Right lobe of liver (tissue), 6 donors: ENCODE measurements at regions not wholly inside any gene's neighbourhood (a gene's known extent, or its start where the extent isn't known, plus 50 kb on each side); places are given as distances from the start of the nearest gene placed in this dataset.

Experiments
- ATAC-seq, 4 donors: fragments of 200-7000 bp; cut with Tn5 transposase; one replicate each; pipeline ENCODE4 v1.9.1; 2020; ENCODE audit warnings: mild to moderate bottlenecking in 4 of 4, moderate library complexity in 4 of 4
- DNase-seq, 3 donors: peaks; one replicate each; pipeline ENCODE4 v3.0.0-alpha.2; 2020
- H3K27ac ChIP-seq, 3 donors: fragments of 200-600 bp; one replicate each; pipeline ENCODE4 v1.8.0; 2022
- H3K27me3 ChIP-seq, 2 donors: fragments of 200-600 bp; one replicate each; pipeline ENCODE4 v1.8.0; 2022
- H3K36me3 ChIP-seq, 4 donors: fragments of 200-600 bp; sonication (generic) in 1 of 4; one replicate each; pipeline versions ENCODE4 v1.5.1 to v1.8.0; 2017 to 2022; ENCODE audit warnings: control low read depth in 1 of 4
- H3K4me1 ChIP-seq, 4 donors: fragments of 200-600 bp; sonication (generic) in 1 of 4; one replicate each; pipeline versions ENCODE4 v1.5.1 to v1.8.0; 2017 to 2022; ENCODE audit warnings: control low read depth in 1 of 4
- H3K4me3 ChIP-seq, 3 donors: fragments of 200-600 bp; one replicate each; pipeline ENCODE4 v1.8.0; 2022
- H3K9me3 ChIP-seq, 4 donors: fragments of 200-600 bp; sonication (generic) in 1 of 4; one replicate each; pipeline versions ENCODE4 v1.5.1 to v1.8.0; 2017 to 2022; ENCODE audit warnings: control low read depth in 1 of 4
- POLR2A ChIP-seq: fragments of 450-650 bp; IDR thresholded peaks from one replicate; pipeline ENCODE4 v1.6.1; 2017; ENCODE audit warnings: antibody characterized with exemption, mild to moderate bottlenecking
- WGBS: methylation state at CpG from one replicate; pipeline ENCODE4 v1.1.6; 2018; ENCODE audit warnings: low coverage, low lambda C conversion rate; ENCODE audit not compliant: insufficient coverage; ENCODE audit errors: missing lambda C conversion rate; 5-methylcytosine and 5-hydroxymethylcytosine counted together
- intact Hi-C, 2 donors: fragments of 100-400 bp; cut with DNase I; formaldehyde crosslinking; loops; one replicate each; pipeline versions ENCODE4 v1.11.2 to v1.14.1; 2022
- TF ChIP-seq, protein P1 (sequence below), 4 donors: fragments of 200-600 bp in 3 of 4; fragments of 450-650 bp in 1 of 4; IDR thresholded peaks; one replicate each; pipeline versions ENCODE4 v1.5.1 to v1.8.0; 2016 to 2022; ENCODE audit warnings: antibody characterized with exemption in 4 of 4, mild to moderate bottlenecking in 2 of 4
- donor health status: DM: no; HTN: yes; CAD: no.
- donor health status: DM: no; HTN: no; CAD: no.
- donor health status: DM: no; HTN: no; CAD: no.
- donor health status: DM: no; HTN: yes; CAD: no.
- donor health status: DM: no; HTN: yes; CAD: no.

DNA sequence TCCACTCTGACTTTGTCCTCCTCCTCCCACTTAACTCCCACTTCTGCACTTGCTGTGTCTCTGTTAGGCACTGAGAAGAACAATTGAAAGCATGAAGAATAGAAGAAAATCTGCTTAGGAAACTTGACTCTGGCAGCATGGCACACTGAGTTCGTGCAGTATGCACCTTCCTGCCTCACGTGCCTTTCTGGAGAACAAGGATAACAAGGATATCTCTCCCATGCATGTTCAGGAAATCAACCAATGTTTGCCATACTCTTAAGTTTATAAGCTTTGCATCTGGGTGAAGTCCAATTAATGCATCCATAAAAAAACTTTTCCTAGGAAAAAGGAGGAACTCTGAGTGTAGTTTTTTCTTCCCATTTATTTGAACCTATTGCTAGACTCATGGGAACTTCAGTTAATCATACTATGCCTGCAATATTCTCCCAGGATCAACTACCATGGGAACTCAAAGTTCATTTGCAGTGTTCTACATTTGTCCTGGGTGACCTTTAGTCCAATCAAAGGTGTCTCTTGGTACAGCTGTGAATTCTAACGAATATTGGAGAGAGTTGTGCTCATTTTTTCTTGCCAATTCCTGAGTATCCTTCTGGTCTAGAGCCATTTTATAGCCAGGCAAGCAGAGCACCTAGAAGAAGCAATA, 227.0 kb downstream of the ENC1 start:
- Histone ChIP-seq H3K27me3 (no peaks in the 10 kb centered on the region), H3K27ac (no peak overlapping the region), H3K36me3 (no peaks in the 10 kb centered on the region), H3K4me1 (peaks cover 0 to 15% (median 3%) of the 10 kb centered on the region in 4 donors), H3K4me3 (no peak overlapping the region), H3K9me3 (no peaks in the 10 kb centered on the region)
- intact Hi-C loops: loop anchor here in 1 of 2 donors (10.0 kb wide), 1 partner anchor 231 kb away; the partner anchor contains the start of gene ENC1
- peak; percentile 69 to 93 (median 78) for ATAC-seq
- no peak for TF ChIP-seq POLR2A
- TF ChIP-seq, protein P1, sequence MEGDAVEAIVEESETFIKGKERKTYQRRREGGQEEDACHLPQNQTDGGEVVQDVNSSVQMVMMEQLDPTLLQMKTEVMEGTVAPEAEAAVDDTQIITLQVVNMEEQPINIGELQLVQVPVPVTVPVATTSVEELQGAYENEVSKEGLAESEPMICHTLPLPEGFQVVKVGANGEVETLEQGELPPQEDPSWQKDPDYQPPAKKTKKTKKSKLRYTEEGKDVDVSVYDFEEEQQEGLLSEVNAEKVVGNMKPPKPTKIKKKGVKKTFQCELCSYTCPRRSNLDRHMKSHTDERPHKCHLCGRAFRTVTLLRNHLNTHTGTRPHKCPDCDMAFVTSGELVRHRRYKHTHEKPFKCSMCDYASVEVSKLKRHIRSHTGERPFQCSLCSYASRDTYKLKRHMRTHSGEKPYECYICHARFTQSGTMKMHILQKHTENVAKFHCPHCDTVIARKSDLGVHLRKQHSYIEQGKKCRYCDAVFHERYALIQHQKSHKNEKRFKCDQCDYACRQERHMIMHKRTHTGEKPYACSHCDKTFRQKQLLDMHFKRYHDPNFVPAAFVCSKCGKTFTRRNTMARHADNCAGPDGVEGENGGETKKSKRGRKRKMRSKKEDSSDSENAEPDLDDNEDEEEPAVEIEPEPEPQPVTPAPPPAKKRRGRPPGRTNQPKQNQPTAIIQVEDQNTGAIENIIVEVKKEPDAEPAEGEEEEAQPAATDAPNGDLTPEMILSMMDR (IDR thresholded peaks at IDR 0.05): no peak
- no peak for DNase-seq
- 36% methylated on average over 3 of the region's 3 CpGs for WGBS

DNA sequence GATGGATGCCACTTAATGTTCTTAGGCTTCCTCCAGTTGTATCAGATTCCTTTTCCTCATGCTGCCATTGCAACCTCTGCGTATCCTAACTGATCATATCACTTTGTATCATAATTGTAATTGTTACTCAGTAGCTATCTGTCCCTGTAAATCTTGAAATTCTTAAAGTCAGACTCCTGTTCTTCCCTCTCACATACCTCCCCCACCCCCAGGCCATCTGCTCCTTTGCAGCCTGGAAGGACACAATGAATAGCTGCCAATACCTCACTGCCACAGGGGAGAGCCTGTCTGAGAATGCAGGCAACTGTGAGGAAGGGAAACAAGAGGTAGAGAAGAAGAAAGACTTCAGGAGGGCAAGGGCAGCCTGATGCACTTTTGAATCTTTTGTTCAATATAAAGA, 228.5 kb downstream of the ENC1 start:
- Histone ChIP-seq H3K9me3 (no peaks in the 10 kb centered on the region), H3K36me3 (no peaks in the 10 kb centered on the region), H3K27me3 (no peaks in the 10 kb centered on the region), H3K4me1 (peaks cover 0 to 15% (median 4%) of the 10 kb centered on the region in 4 donors), H3K4me3 (no peak overlapping the region), H3K27ac (no peak overlapping the region)
- DNase-seq: no peak
- 44% methylated on average over 1 of the region's 1 CpG for WGBS
- intact Hi-C loops: loop anchor here in 1 of 2 donors (10.0 kb wide), 1 partner anchor 233 kb away; the partner anchor contains the start of gene ENC1
- TF ChIP-seq, protein P1 (IDR thresholded peaks at IDR 0.05): no peak
- no peak for TF ChIP-seq POLR2A
- ATAC-seq: no peak

DNA sequence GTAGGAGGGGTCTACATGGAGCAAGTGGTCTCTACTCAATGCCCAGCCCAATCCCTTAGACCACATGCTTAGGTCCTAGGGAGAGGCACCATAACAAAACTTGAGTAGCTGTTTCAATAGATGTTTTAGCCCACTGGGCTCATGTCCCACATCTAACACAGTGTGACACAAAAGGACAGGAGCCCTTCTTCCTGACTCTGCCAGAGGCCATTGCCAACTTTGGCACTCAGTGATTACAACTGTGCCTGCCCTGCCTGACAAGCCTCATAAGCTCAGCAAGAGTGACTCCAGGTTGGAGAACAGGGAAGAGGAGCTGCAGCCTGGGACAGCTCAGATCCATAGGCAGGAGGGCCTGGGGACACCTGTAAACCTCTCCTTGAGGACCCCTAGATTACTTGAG, 230.8 kb downstream of the ENC1 start:
- DNase-seq: no peak
- Histone ChIP-seq H3K4me1 (peaks cover 0 to 15% (median 4%) of the 10 kb centered on the region in 4 donors), H3K4me3 (no peak overlapping the region), H3K27ac (no peak overlapping the region), H3K27me3 (no peaks in the 10 kb centered on the region), H3K36me3 (no peaks in the 10 kb centered on the region), H3K9me3 (no peaks in the 10 kb centered on the region)
- no peak for ATAC-seq
- intact Hi-C loops: loop anchor here in 1 of 2 donors (10.0 kb wide), 1 partner anchor 235 kb away; the partner anchor contains the start of gene ENC1
- TF ChIP-seq, protein P1 (IDR thresholded peaks at IDR 0.05): no peak
- TF ChIP-seq POLR2A: no peak

DNA sequence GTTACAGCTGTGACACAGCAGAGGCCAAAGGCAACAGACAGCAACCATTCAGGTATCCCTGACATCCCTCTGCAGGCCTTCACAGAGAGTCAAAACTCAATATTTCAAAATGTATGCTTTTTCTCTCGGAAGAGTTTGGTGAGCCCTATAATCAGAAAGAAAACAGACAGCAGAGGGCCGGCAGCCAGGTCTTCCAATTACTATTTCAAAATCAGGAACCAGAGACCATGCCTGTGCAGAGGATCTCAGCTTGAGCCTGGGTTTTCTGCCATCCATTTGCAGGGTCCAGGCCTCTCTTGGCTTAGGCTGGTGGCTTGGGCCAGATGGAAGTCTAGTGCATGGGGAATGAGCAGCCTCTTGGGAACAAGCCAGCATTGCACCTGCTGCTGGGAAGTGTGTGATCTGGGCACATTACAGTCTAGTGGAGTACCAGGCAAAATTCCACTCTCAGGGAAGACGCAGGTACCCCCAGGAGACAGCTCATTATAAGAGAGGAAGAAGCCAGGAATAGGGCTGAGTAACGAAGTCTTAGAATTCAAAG, 231.3 kb downstream of the ENC1 start:
- no peaks in the 10 kb centered on the region for H3K9me3 ChIP-seq
- TF ChIP-seq, protein P1 (IDR thresholded peaks at IDR 0.05): no peak
- TF ChIP-seq POLR2A: no peak
- ATAC-seq (peak in 2 of 4 donors; percentile 17 to 28), DNase-seq (no peak)
- 46% methylated on average over 4 of the region's 4 CpGs for WGBS
- no peak overlapping the region for H3K4me3 ChIP-seq
- no peaks in the 10 kb centered on the region for H3K27me3 ChIP-seq
- H3K4me1 ChIP-seq: peaks cover 0 to 12% (median 4%) of the 10 kb centered on the region in 4 donors
- H3K36me3 ChIP-seq: no peaks in the 10 kb centered on the region
- intact Hi-C loops: no loop called here
- H3K27ac ChIP-seq: no peak overlapping the region
